ENCODE measurements at regions not wholly inside any gene's neighbourhood (a gene's known extent, or its start where the extent isn't known, plus 50 kb on each side); places are given as distances from the start of the nearest gene placed in this dataset.

GRCh38 chr19:27777726-27778125, 1435.2 kb downstream of the UQCRFS1 start:
- DNase-seq = peak; percentile 28

GRCh38 chr19:27777242-27777641, 1435.7 kb downstream of the UQCRFS1 start:
- DNase-seq = no peak

GRCh38 chr19:27776524-27776923, 1436.4 kb downstream of the UQCRFS1 start:
- no peak for DNase-seq

GRCh38 chr19:27776020-27776419, 1436.9 kb downstream of the UQCRFS1 start:
- peak; percentile 42 for DNase-seq

GRCh38 chr19:27775395-27775794, 1437.6 kb downstream of the UQCRFS1 start:
- DNase-seq = peak; percentile 23

- peak; percentile 36 for DNase-seq
Measured at GRCh38 chr19:27774827-27775226, 1438.1 kb downstream of the UQCRFS1 start.

GRCh38 chr19:27774337-27774736, 1438.6 kb downstream of the UQCRFS1 start:
- no peak for DNase-seq

- no peak for DNase-seq
Measured at GRCh38 chr19:27773318-27774094, 1439.4 kb downstream of the UQCRFS1 start.

GRCh38 chr19:27772059-27772458, 1440.9 kb downstream of the UQCRFS1 start:
- no peak for DNase-seq

GRCh38 chr19:27770095-27770494, 1442.9 kb downstream of the UQCRFS1 start:
- peak; percentile 16 for DNase-seq

GRCh38 chr19:27767234-27767633, 1445.7 kb downstream of the UQCRFS1 start:
- peak; percentile 19 for DNase-seq

GRCh38 chr19:27765912-27766725, 1446.8 kb downstream of the UQCRFS1 start:
- peak; percentile 14 for DNase-seq

GRCh38 chr19:27765397-27765796, 1447.6 kb downstream of the UQCRFS1 start:
- DNase-seq = no peak

- DNase-seq = peak; percentile 32
Measured at GRCh38 chr19:27764186-27764804, 1448.7 kb downstream of the UQCRFS1 start.

- no peak for DNase-seq
Measured at GRCh38 chr19:27762933-27763332, 1450.0 kb downstream of the UQCRFS1 start.

- DNase-seq = no peak
Measured at GRCh38 chr19:27759896-27760295, 1453.1 kb downstream of the UQCRFS1 start.

- no peak for DNase-seq
Measured at GRCh38 chr19:27758626-27759505, 1454.1 kb downstream of the UQCRFS1 start.

- DNase-seq = no peak
Measured at GRCh38 chr19:27754700-27755099, 1458.3 kb downstream of the UQCRFS1 start.

- no peak for DNase-seq
Measured at GRCh38 chr19:27753622-27754021, 1459.3 kb downstream of the UQCRFS1 start.

GRCh38 chr19:27752530-27753184, 1460.3 kb downstream of the UQCRFS1 start:
- DNase-seq = peak; percentile 51

- DNase-seq = no peak
Measured at GRCh38 chr19:27751044-27751391, 1461.9 kb downstream of the UQCRFS1 start.

- no peak for DNase-seq
Measured at GRCh38 chr19:27750391-27751043, 1462.4 kb downstream of the UQCRFS1 start.
